Activated naive CD4-positive, alpha-beta T cell treated with anti-CD3 and anti-CD28 coated beads, Interleukin-2, amount 50 U/mL, for 24 hours (primary cell): ENCODE measurements at regions not wholly inside any gene's neighbourhood (a gene's known extent, or its start where the extent isn't known, plus 50 kb on each side); places are given as distances from the start of the nearest gene placed in this dataset.
"Not testable (repeated sequence)": the region's sequence is repeated elsewhere in the genome, so short reads cannot be mapped to it uniquely, and the experiment has no call there.

Experiments
- H3K27ac Mint-ChIP-seq: one replicate; pipeline ENCODE4 v1.8.0; 2021; ENCODE audit warnings: mild to moderate bottlenecking, mixed read lengths
- H3K27me3 Mint-ChIP-seq: one replicate; pipeline ENCODE4 v1.8.0; 2021; ENCODE audit warnings: mixed read lengths
- H3K36me3 Mint-ChIP-seq: one replicate; pipeline ENCODE4 v1.8.0; 2021; ENCODE audit warnings: mixed read lengths
- H3K4me1 Mint-ChIP-seq: one replicate; pipeline ENCODE4 v1.8.0; 2021; ENCODE audit warnings: mixed read lengths
- H3K4me3 Mint-ChIP-seq: one replicate; pipeline ENCODE4 v1.8.0; 2021; ENCODE audit warnings: mild to moderate bottlenecking, mixed read lengths
- H3K9me3 Mint-ChIP-seq: one replicate; pipeline ENCODE4 v1.8.0; 2021; ENCODE audit warnings: mixed read lengths

DNA sequence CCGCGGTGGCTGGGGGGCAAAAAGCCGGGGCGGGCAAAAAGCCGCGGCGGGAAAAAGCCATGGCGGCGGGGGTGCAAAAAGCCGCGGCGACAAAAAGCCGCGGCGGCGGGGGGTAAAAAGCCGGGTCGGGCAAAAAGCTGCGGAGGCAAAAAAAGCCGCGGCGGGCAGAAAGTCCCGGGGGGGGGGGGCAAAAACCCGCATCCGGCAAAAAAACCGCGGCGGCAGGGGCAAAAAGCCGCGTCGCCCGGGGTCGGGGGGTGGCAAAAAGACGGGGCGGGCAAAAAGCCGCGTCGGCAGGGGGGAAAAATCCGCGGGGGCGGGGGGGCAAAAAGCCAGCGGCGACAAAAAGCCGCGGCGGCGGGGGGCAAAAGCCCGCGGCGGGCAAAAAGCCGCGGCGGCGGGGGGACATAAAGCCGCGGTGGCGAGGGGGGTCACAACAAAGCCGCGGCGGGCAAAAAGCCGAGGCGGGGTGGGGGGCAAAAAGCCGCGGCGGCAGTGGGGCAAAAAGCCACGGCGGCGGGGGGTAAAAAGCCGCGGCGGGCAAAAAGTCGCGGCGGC is 1634.4 kb downstream of the RPIA start:
- not testable (repeated sequence) for H3K27me3 Mint-ChIP-seq, H3K4me3 Mint-ChIP-seq, H3K4me1 Mint-ChIP-seq, H3K36me3 Mint-ChIP-seq, H3K27ac Mint-ChIP-seq, H3K9me3 Mint-ChIP-seq

DNA sequence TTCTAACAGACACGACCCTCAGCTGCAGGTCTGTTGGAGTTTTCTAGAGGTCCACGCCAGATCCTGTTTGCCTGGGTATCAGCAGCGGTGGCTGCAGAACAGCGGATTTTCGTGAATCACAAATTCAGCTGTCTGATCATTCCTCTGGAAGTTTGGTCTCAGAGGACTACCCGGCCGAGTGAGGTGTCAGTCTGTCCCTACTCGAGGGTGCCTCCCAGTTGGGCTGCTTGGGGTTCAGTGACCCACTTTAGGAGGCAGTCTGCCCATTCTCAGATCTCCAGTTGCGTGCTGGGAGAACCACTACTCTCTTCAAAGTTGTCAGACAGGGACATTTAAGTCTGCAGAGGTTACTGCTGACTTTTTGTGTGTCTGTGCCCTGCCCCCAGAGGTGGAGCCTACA is 1664.1 kb downstream of the RPIA start:
- H3K27me3 Mint-ChIP-seq, H3K4me1 Mint-ChIP-seq, H3K27ac Mint-ChIP-seq, H3K4me3 Mint-ChIP-seq, H3K9me3 Mint-ChIP-seq, H3K36me3 Mint-ChIP-seq: not testable (repeated sequence)

DNA sequence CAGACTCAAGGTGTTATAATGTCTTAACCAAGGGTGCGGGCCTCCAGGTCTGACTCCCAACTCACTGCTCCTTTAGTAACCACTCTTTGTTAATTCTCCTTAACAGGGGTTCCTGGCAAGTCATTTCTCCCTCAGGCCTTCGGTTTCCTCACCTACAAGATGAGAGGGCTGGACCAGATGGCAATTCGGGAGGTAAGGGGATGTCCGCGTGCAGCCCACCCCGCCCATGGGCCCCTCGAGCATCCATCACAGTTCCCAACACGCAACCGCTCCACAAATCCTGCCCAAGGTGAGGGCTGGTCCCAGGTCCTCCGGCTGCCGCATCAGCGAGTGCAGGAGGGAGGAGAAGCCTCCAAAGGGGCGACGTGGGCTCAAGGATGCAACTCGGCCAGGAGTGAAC is 1667.9 kb downstream of the RPIA start:
- not testable (repeated sequence) for H3K9me3 Mint-ChIP-seq, H3K36me3 Mint-ChIP-seq, H3K27me3 Mint-ChIP-seq, H3K4me3 Mint-ChIP-seq, H3K4me1 Mint-ChIP-seq, H3K27ac Mint-ChIP-seq

GRCh38 chr2:90359887-90360730 is 1668.6 kb downstream of the RPIA start:
- not testable (repeated sequence) for H3K4me1 Mint-ChIP-seq, H3K9me3 Mint-ChIP-seq, H3K4me3 Mint-ChIP-seq, H3K27ac Mint-ChIP-seq, H3K27me3 Mint-ChIP-seq, H3K36me3 Mint-ChIP-seq

GRCh38 chr2:90360731-90361035 is 1669.2 kb downstream of the RPIA start:
- not testable (repeated sequence) for H3K9me3 Mint-ChIP-seq, H3K36me3 Mint-ChIP-seq, H3K27ac Mint-ChIP-seq, H3K27me3 Mint-ChIP-seq, H3K4me3 Mint-ChIP-seq, H3K4me1 Mint-ChIP-seq
